ENCODE measurements at regions not wholly inside any gene's neighbourhood (a gene's known extent, or its start where the extent isn't known, plus 50 kb on each side); places are given as distances from the start of the nearest gene placed in this dataset.

- Mint-ChIP-seq H3K9me3 (peaks cover 2% of the 10 kb centered on the region), H3K4me1 (no peaks in the 10 kb centered on the region), H3K27ac (no peak overlapping the region), H3K36me3 (peaks cover 31% of the 10 kb centered on the region), H3K27me3 (ENCODE audit: low read depth) (peaks cover 1% of the 10 kb centered on the region), H3K4me3 (no peak overlapping the region)
- no peak for DNase-seq (ENCODE audit: low spot score in 2 of 2, unreplicated experiment in 2 of 2)
- no peak for TF ChIP-seq CTCF (IDR thresholded peaks at IDR 0.05; ENCODE audit: unreplicated experiment)
Observed at GRCh38 chr1:65055747-65056146, 89.4 kb upstream of the JAK1 start.

- H3K4me3 Mint-ChIP-seq = no peak overlapping the region
- H3K27me3 Mint-ChIP-seq (ENCODE audit: low read depth) = peaks cover 1% of the 10 kb centered on the region
- H3K9me3 Mint-ChIP-seq = peaks cover 2% of the 10 kb centered on the region
- H3K27ac Mint-ChIP-seq = no peak overlapping the region
- H3K36me3 Mint-ChIP-seq = peaks cover 31% of the 10 kb centered on the region
- no peak for TF ChIP-seq CTCF (IDR thresholded peaks at IDR 0.05; ENCODE audit: unreplicated experiment)
- H3K4me1 Mint-ChIP-seq = no peaks in the 10 kb centered on the region
- no peak for DNase-seq (ENCODE audit: low spot score in 2 of 2, unreplicated experiment in 2 of 2)
Observed at GRCh38 chr1:65056234-65056633, 89.9 kb upstream of the JAK1 start.

- no peak for TF ChIP-seq CTCF (IDR thresholded peaks at IDR 0.05; ENCODE audit: unreplicated experiment)
- Mint-ChIP-seq H3K4me1 (no peaks in the 10 kb centered on the region), H3K4me3 (no peak overlapping the region), H3K27me3 (ENCODE audit: low read depth) (no peaks in the 10 kb centered on the region), H3K36me3 (peaks cover 31% of the 10 kb centered on the region), H3K27ac (no peak overlapping the region), H3K9me3 (peaks cover 2% of the 10 kb centered on the region)
- DNase-seq (ENCODE audit: low spot score in 2 of 2, unreplicated experiment in 2 of 2) = no peak
Observed at GRCh38 chr1:65056866-65057265, 90.5 kb upstream of the JAK1 start.

GRCh38 chr1:65059930-65060538, 88.0 kb upstream of the AK4 start:
- Mint-ChIP-seq H3K9me3 (peaks cover 1% of the 10 kb centered on the region), H3K4me1 (peaks cover 3% of the 10 kb centered on the region), H3K4me3 (no peak overlapping the region), H3K36me3 (peaks cover 25% of the 10 kb centered on the region), H3K27ac (no peak overlapping the region), H3K27me3 (ENCODE audit: low read depth) (no peaks in the 10 kb centered on the region)
- peak; percentile 76 for TF ChIP-seq CTCF (IDR thresholded peaks at IDR 0.05; ENCODE audit: unreplicated experiment)
- no peak for DNase-seq (ENCODE audit: low spot score in 2 of 2, unreplicated experiment in 2 of 2)

- H3K36me3 Mint-ChIP-seq = peaks cover 8% of the 10 kb centered on the region
- H3K27me3 Mint-ChIP-seq (ENCODE audit: low read depth) = no peaks in the 10 kb centered on the region
- no peak for DNase-seq (ENCODE audit: low spot score in 2 of 2, unreplicated experiment in 2 of 2)
- no peak for TF ChIP-seq CTCF (IDR thresholded peaks at IDR 0.05; ENCODE audit: unreplicated experiment)
- no peak overlapping the region for H3K27ac Mint-ChIP-seq
- H3K4me1 Mint-ChIP-seq = peaks cover 15% of the 10 kb centered on the region
- H3K9me3 Mint-ChIP-seq = no peaks in the 10 kb centered on the region
- no peak overlapping the region for H3K4me3 Mint-ChIP-seq
Observed at GRCh38 chr1:65062339-65062738, 85.7 kb upstream of the AK4 start.

- no peak overlapping the region for H3K4me3 Mint-ChIP-seq
- H3K27ac Mint-ChIP-seq = no peak overlapping the region
- H3K27me3 Mint-ChIP-seq (ENCODE audit: low read depth) = no peaks in the 10 kb centered on the region
- no peak for TF ChIP-seq CTCF (IDR thresholded peaks at IDR 0.05; ENCODE audit: unreplicated experiment)
- H3K4me1 Mint-ChIP-seq = peaks cover 16% of the 10 kb centered on the region
- DNase-seq (ENCODE audit: low spot score in 2 of 2, unreplicated experiment in 2 of 2) = no peak
- peaks cover 5% of the 10 kb centered on the region for H3K36me3 Mint-ChIP-seq
- H3K9me3 Mint-ChIP-seq = no peaks in the 10 kb centered on the region
Observed at GRCh38 chr1:65063025-65063424, 85.0 kb upstream of the AK4 start.

Measured in mesothelial cell of epicardium (in vitro differentiated cells).